Tibial artery (tissue), 4 donors: ENCODE measurements at regions not wholly inside any gene's neighbourhood (a gene's known extent, or its start where the extent isn't known, plus 50 kb on each side); places are given as distances from the start of the nearest gene placed in this dataset.

Experiments
- DNase-seq, 2 donors: peaks; one replicate each; pipeline ENCODE4 v3.0.0-alpha.2; 2019
- H3K27ac ChIP-seq, 2 donors: fragments of 200-600 bp; sonication (generic) in 1 of 2; 1 replicate in 1 of 2; 2 replicates in 1 of 2; pipeline ENCODE4 v1.5.1; 2018 to 2019; ENCODE audit warnings: mild to moderate bottlenecking in 1 of 2
- H3K27me3 ChIP-seq, 2 donors: fragments of 200-600 bp; sonication (generic) in 1 of 2; one replicate each; pipeline versions ENCODE4 v1.5.1 to v1.6.0; 2016 to 2019
- H3K36me3 ChIP-seq, 3 donors: fragments of 200-600 bp; sonication (generic) in 2 of 3; one replicate each; pipeline ENCODE4 v1.5.1; 2016 to 2019; ENCODE audit warnings: mild to moderate bottlenecking in 2 of 3
- H3K4me1 ChIP-seq, 4 donors: fragments of 200-600 bp; sonication (generic) in 2 of 4; 1 replicate in 3 of 4; 2 replicates in 1 of 4; pipeline ENCODE4 v1.5.1; 2016 to 2019
- H3K4me3 ChIP-seq, 2 donors: fragments of 200-600 bp; sonication (generic) in 1 of 2; 1 replicate in 1 of 2; 2 replicates in 1 of 2; pipeline ENCODE4 v1.5.1; 2018 to 2019; ENCODE audit warnings: mild to moderate bottlenecking in 2 of 2
- H3K9me3 ChIP-seq, 3 donors: fragments of 200-600 bp; sonication (generic) in 1 of 3; one replicate each; pipeline ENCODE4 v1.5.1; 2016 to 2019
- intact Hi-C: fragments of 100-400 bp; cut with DNase I; formaldehyde crosslinking; loops from one replicate; pipeline ENCODE4 v1.15.0; 2023; ENCODE audit warnings: low total_unique reads
- TF ChIP-seq, protein P1 (sequence below), 2 experiments: fragments of 200-600 bp in 1 of 2; fragments of 450-650 bp in 1 of 2; IDR thresholded peaks; one replicate each; pipeline ENCODE4 v1.5.1; 2017 to 2019; ENCODE audit warnings: antibody characterized with exemption in 2 of 2, mild to moderate bottlenecking in 1 of 2, moderate library complexity in 1 of 2

- intact Hi-C loops, result no loop called here
- no peak for DNase-seq
- H3K9me3 ChIP-seq, result no peaks in the 10 kb centered on the region
- no peak overlapping the region for H3K4me3 ChIP-seq
- H3K27ac ChIP-seq, result no peak overlapping the region
- no peaks in the 10 kb centered on the region for H3K4me1 ChIP-seq
- TF ChIP-seq, protein P1, sequence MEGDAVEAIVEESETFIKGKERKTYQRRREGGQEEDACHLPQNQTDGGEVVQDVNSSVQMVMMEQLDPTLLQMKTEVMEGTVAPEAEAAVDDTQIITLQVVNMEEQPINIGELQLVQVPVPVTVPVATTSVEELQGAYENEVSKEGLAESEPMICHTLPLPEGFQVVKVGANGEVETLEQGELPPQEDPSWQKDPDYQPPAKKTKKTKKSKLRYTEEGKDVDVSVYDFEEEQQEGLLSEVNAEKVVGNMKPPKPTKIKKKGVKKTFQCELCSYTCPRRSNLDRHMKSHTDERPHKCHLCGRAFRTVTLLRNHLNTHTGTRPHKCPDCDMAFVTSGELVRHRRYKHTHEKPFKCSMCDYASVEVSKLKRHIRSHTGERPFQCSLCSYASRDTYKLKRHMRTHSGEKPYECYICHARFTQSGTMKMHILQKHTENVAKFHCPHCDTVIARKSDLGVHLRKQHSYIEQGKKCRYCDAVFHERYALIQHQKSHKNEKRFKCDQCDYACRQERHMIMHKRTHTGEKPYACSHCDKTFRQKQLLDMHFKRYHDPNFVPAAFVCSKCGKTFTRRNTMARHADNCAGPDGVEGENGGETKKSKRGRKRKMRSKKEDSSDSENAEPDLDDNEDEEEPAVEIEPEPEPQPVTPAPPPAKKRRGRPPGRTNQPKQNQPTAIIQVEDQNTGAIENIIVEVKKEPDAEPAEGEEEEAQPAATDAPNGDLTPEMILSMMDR (IDR thresholded peaks at IDR 0.05), result no peak
- no peaks in the 10 kb centered on the region for H3K27me3 ChIP-seq
- H3K36me3 ChIP-seq, result no peaks in the 10 kb centered on the region
Measured at GRCh38 chr16:65837464-65837863, 529.0 kb upstream of the CDH5 start.

- Histone ChIP-seq H3K4me1 (no peaks in the 10 kb centered on the region), H3K27ac (no peak overlapping the region)
- intact Hi-C loops, result no loop called here
Measured at GRCh38 chr16:65834688-65835087, 531.8 kb upstream of the CDH5 start.

GRCh38 chr16:65833171-65833871, 533.2 kb upstream of the CDH5 start:
- intact Hi-C loops, result no loop called here
- H3K27ac ChIP-seq, result no peak overlapping the region
- H3K9me3 ChIP-seq, result no peaks in the 10 kb centered on the region
- H3K4me1 ChIP-seq, result no peaks in the 10 kb centered on the region
- no peak for DNase-seq
- no peak overlapping the region for H3K4me3 ChIP-seq
- no peaks in the 10 kb centered on the region for H3K36me3 ChIP-seq
- TF ChIP-seq, protein P1 (IDR thresholded peaks at IDR 0.05), result no peak
- no peaks in the 10 kb centered on the region for H3K27me3 ChIP-seq

More at GRCh38 chr16:65834688-65835087, 531.8 kb upstream of the CDH5 start:
- DNase-seq, result no peak
- no peaks in the 10 kb centered on the region for H3K9me3 ChIP-seq
- no peaks in the 10 kb centered on the region for H3K36me3 ChIP-seq
- no peak overlapping the region for H3K4me3 ChIP-seq
- H3K27me3 ChIP-seq, result no peaks in the 10 kb centered on the region
- TF ChIP-seq, protein P1 (IDR thresholded peaks at IDR 0.05), result no peak

- intact Hi-C loops, result no loop called here
- no peak for DNase-seq
- no peak overlapping the region for H3K27ac ChIP-seq
- TF ChIP-seq, protein P1 (IDR thresholded peaks at IDR 0.05), result no peak
- H3K4me3 ChIP-seq, result no peak overlapping the region
- no peaks in the 10 kb centered on the region for H3K36me3 ChIP-seq
- no peaks in the 10 kb centered on the region for H3K4me1 ChIP-seq
- no peaks in the 10 kb centered on the region for H3K27me3 ChIP-seq
- H3K9me3 ChIP-seq, result no peaks in the 10 kb centered on the region
Measured at GRCh38 chr16:65832679-65833078, 533.8 kb upstream of the CDH5 start.

GRCh38 chr16:65831903-65832666, 534.4 kb upstream of the CDH5 start:
- TF ChIP-seq, protein P1 (IDR thresholded peaks at IDR 0.05), result no peak
- no peaks in the 10 kb centered on the region for H3K4me1 ChIP-seq
- H3K9me3 ChIP-seq, result no peaks in the 10 kb centered on the region
- H3K27ac ChIP-seq, result no peak overlapping the region
- H3K4me3 ChIP-seq, result no peak overlapping the region
- DNase-seq, result no peak
- no peaks in the 10 kb centered on the region for H3K36me3 ChIP-seq
- intact Hi-C loops, result no loop called here
- H3K27me3 ChIP-seq, result no peaks in the 10 kb centered on the region
